NCI-H2107 treated with DMSO at 0.1 percent for 48 hours (cell line): ENCODE measurements at regions not wholly inside any gene's neighbourhood (a gene's known extent, or its start where the extent isn't known, plus 50 kb on each side); places are given as distances from the start of the nearest gene placed in this dataset.
"Not testable (repeated sequence)": the region's sequence is repeated elsewhere in the genome, so short reads cannot be mapped to it uniquely, and the experiment has no call there.

Experiments
- DNase-seq: peaks from one replicate; lab custom pipeline; 2025; ENCODE audit not compliant: unreplicated experiment; lab: John Stamatoyannopoulos, UW

GRCh38 chr5:142542078-142542477 lies 143.8 kb downstream of the FGF1 start:
- DNase-seq, result no peak

GRCh38 chr5:142540922-142541422 lies 144.9 kb downstream of the FGF1 start:
- no peak for DNase-seq

DNA sequence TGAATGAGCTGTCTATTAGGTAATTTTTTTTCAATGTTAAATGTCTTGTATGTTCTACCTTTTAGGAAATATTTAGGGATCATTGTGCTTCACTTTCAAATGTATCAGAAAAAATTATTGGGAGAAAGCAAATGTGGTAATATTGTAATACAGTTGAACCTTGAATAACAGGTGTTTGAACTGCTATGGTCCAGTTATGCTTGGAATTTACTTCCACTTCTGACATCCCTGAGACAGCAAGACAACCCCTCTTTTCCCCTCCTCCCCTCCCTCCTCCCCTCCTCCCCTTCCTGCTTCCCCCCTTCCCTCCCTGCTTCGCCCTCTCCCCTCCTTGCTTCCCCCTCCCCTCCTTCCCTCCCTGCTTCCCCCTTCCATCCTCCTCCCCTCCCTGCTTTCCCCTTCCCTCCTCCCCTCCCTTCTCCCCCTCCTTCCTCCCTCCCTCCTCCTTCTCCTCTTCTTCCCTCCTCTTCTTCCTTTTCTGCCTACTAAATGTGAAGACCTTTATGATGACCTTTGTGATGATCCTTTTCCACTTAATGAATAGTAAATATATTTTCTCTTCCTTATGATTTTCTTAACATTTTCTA lies 146.6 kb downstream of the FGF1 start:
- DNase-seq, result no peak

DNA sequence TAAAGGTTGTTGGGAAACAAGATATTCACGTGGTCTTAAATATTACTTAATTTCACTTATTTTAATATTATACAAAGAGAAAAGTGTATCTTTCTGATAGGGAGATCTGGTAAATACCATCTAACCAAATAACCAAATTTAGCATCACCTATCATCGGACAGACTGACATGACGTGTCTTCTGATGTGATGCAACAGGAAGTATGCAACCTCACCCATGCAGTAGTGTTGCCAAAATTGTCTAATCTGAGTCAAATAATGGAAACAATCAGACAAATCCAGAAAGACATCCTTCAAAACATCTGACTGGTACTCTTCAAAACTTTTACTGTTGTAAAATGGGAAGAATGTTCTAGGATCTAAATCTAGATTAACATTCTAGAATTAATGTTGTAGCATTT lies 148.0 kb downstream of the FGF1 start:
- no peak for DNase-seq

DNA sequence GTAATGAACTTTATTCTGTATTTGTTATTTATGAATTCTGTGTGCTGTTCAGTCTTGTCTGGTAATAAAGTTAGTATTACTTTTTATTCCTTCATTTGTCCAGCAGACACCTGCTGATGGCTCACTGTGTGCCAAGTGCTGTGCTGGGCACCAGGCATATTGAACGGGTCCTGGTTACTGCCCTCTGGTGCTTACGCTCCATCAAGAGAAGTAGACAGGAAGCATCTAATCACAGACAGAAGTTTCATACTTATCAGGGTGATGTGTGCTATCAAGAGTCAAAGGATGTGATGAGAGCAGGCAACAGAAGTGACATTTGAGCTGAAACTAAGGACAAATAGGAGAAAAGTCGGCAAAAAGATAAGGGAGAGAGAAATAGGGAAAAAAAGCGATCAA lies 153.1 kb downstream of the FGF1 start:
- no peak for DNase-seq

DNA sequence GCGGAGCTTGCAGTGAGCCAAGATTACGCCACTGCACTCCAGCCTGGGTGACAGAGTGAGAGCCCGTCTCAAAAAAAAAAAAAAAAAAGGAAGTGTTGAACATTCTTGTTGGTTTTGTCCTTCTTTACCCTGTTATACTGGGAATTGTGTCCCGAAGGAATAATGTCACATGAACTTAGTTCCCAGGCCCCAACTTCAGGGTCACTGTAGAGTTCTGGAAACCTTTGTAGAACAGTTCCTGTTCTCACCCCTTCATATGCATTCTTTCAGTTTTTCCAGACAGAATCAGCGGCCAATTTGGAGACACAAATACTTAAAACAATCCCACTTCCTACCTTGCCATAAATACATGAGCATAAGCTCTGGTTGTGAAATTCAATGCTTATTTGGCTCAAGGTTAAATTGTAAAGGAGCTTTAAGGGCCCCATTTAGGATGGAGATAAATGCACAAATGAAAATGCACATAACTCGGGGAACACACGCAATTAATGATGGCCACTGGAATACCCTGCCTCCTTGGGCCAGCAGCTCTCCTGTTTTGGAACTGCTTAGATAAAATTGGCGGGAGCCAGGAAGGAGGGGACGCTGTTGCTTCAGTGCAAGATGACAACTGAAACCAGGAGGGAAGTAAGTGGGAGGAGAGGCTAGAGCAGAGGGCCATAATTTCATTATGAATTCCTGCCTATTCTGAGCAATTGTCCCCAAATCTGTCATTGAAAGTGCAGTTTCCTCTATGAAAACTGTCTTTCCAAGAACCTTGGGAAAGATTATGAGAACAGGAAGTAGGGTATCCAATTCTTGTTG lies 153.7 kb downstream of the FGF1 start:
- no peak for DNase-seq

GRCh38 chr5:142530904-142531303 lies 155.0 kb downstream of the FGF1 start:
- no peak for DNase-seq

- DNase-seq, result no peak
Observed at GRCh38 chr5:142529626-142530278, 156.1 kb downstream of the FGF1 start.

DNA sequence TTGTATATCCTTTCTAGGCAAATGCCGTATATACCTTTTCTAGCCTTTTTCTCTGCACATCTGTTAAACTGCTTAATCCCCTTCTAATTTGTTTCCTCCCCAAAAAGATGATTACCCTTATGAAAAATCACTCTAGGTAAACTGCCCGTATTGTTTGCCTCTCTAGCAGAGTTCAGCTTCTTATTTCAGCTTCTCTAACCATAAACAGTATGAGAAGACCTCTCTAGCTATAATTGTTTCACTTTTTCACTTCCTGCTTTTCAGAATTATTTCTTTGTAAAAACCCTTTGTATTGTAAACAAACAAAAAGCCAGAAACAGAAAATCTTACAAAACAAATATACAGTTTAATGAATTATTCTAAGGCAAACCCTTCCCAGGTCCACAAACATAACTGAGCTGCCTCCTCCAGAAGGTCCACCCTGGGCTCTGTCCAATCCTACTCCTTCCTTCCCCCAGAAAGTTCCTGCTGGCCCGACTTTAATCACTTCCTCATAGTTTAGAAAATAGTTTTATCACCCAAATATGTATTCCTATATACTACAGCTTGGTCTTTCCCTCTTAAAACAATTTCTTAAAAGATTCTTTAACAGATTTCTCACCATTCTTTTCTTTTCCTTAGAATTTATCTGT lies 158.1 kb downstream of the FGF1 start:
- no peak for DNase-seq

DNA sequence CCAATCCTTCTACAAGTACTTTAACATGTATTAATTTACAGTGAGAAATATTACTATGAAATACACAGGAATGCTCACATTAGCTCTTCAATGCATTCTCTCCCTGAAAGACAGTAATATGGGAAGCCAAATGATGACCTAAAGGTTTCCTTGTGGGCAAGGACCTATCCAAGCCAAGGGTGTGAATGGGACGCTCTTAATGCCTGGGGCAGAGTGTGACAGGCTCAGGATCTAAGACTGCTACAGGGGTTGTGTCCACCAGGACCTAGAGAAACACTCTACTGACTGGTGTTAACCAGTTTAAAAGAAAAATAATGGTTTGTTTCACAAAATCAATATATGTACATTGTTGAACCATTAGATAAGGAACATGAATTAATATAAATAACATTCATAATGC lies 158.7 kb downstream of the FGF1 start:
- no peak for DNase-seq

DNA sequence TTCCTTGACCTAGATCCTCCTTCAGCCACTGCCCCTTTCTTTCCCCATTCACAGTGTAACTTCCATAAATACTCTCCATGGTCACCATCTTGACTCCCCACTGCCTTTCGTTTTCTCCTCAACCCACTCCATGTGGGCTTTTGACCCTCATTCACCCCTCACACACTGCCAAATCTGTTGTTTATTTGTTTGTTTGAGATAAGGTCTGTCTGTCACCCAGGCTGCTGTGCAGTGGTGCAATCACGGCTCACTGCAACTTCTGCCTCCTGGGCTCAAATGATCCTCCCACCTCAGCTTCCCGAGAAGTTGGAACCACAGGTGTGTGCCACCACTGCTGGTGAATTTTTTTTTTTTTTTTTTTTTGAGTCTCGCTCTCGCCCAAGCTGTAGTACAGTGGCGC lies 162.9 kb downstream of the FGF1 start:
- no peak for DNase-seq

- DNase-seq, result peak; percentile 18
Observed at GRCh38 chr5:142521706-142522105, 164.2 kb downstream of the FGF1 start.

- no peak for DNase-seq
Observed at GRCh38 chr5:142520885-142521284, 165.0 kb downstream of the FGF1 start.

DNA sequence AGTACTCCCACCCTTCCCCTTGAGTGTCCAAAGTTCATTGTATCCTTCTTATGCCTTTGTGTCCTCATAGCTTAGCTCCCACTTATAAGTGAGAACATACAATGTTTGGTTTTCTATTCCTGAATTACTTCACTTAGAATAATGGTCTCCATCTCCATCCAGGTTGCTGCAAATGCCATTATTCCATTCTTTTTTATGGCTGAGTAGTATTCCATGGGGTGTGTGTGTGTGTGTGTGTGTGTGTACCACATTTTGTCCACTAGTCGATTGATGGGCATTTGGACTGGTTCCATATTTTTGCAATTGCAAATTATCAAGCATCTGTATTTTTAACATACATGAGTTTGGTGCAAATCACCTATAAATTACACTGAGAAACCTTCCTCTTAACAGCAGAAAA lies 166.0 kb downstream of the FGF1 start:
- DNase-seq, result not testable (repeated sequence)

GRCh38 chr5:142517840-142518239 lies 168.1 kb downstream of the FGF1 start:
- no peak for DNase-seq

- no peak for DNase-seq
Observed at GRCh38 chr5:142516732-142517131, 169.2 kb downstream of the FGF1 start.

GRCh38 chr5:142515036-142515435 lies 170.9 kb downstream of the FGF1 start:
- DNase-seq, result no peak

DNA sequence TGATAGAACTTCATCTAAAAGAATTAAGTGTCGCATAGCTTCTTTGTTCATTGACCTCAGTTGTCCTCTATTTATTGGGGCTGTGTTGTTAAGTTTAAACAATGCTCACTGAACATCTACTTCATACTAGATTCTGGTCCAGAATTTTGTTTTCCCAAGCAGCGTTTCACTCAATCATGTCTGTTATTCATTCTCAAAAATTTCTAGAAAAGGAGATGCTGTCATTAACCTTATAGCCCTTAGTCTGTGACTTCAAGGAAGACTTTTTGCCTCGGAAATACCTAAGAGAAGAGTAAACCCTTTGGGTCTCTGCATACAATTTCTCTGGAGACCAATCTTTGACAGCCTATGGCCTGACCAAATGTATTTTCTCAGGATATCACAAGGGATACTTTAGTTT lies 171.7 kb downstream of the FGF1 start:
- DNase-seq, result no peak

DNA sequence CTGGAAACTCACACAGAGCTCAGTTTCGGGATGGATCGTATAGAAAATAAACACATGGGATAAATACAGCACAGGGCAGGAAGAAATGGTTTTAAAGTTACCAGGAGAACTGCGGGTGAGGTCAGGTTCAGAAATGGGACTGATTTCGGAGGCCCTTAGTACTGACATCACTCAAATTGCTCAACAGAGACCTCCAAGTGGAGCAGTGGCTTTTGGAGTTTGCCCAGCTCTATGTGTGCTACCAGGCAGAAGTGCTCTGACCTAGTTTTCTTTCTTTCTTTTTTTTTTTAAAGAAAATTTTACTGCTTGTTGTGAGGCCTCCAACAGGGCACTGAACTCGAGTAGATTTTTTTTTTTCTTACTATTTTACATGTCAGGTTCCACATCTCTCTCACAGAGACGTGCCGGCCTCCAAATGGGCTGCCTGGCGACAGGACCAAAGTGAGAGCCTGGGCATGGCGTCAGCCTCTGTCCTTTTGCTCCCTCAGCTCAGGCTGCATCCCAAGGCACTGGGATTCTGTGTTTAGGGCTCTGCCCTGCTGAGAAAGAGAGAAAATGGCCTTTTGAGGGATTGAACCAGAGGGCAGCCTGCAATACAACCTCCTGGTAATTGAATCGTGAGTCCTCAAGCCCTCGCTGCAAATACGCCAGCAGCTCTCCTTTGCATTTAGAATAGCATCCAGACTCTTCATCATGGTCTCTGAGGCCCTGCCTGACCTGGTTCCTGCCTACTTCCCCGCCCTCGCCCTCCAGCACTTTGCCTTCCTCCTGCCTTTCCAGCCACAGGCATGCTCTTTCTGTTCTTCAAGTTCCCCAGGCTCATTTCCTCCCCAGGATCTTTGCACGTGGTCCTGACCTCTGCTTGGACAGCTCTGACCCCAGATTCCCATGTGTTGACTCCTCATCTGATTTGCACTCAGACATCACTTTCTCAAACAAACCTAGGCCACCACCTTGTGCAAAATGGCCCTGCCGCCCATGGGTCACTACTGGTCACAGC lies 173.5 kb downstream of the FGF1 start:
- DNase-seq, result no peak

- no peak for DNase-seq
Observed at GRCh38 chr5:142511358-142511757, 174.5 kb downstream of the FGF1 start.
